Body of pancreas (tissue), 4 donors: ENCODE measurements at regions not wholly inside any gene's neighbourhood (a gene's known extent, or its start where the extent isn't known, plus 50 kb on each side); places are given as distances from the start of the nearest gene placed in this dataset.

Experiments
- ATAC-seq: fragments of 150-250 bp; one replicate; pipeline ENCODE4 v1.9.1; 2016
- DNase-seq, 4 donors: peaks; one replicate each; pipeline ENCODE4 v3.0.0-alpha.2; 2019
- H3K27ac ChIP-seq, 4 donors: fragments of 200-600 bp; sonication (generic); 1 replicate in 3 of 4; 2 replicates in 1 of 4; pipeline versions ENCODE4 v1.5.1 to v1.6.1; 2016 to 2019; ENCODE audit warnings: mild to moderate bottlenecking in 1 of 4, mixed read lengths in 1 of 4, moderate library complexity in 1 of 4
- H3K27me3 ChIP-seq, 2 donors: fragments of 200-600 bp; sonication (generic); one replicate each; pipeline ENCODE4 v1.6.0; 2016; ENCODE audit warnings: mild to moderate bottlenecking in 1 of 2
- H3K36me3 ChIP-seq, 2 donors: fragments of 200-600 bp; sonication (generic); replicated peaks in 1 of 2; 2 replicates each; pipeline ENCODE4 v1.5.1; 2016; ENCODE audit warnings: low read depth in 2 of 2; ENCODE audit not compliant: insufficient read depth in 1 of 2
- H3K4me1 ChIP-seq: fragments of 200-600 bp; sonication (generic); one replicate; pipeline ENCODE4 v1.6.0; 2016
- H3K4me3 ChIP-seq, 2 donors: fragments of 200-600 bp; sonication (generic); 1 replicate in 1 of 2; 2 replicates in 1 of 2; pipeline ENCODE4 v1.5.1; 2016 to 2019
- H3K9me3 ChIP-seq, 3 donors: fragments of 200-600 bp; sonication (generic); 1 replicate in 2 of 3; 2 replicates in 1 of 3; pipeline ENCODE4 v1.5.1; 2016
- POLR2A ChIP-seq, 3 donors: fragments of 450-650 bp; IDR thresholded peaks; one replicate each; pipeline ENCODE4 v1.6.1; 2016; ENCODE audit warnings: antibody characterized with exemption in 3 of 3, mild to moderate bottlenecking in 2 of 3
- WGBS, 2 donors: methylation state at CpG; one replicate each; pipeline ENCODE4 v1.1.5; 2017; 5-methylcytosine and 5-hydroxymethylcytosine counted together
- intact Hi-C: fragments of 100-400 bp; cut with DNase I; formaldehyde crosslinking; loops from one replicate; pipeline ENCODE4 v1.15.1; 2023
- TF ChIP-seq, protein P1 (sequence below), 7 experiments: fragments of 450-650 bp in 4 of 7; fragments of 200-600 bp in 3 of 7; sonication (generic) in 3 of 7; IDR thresholded peaks; one replicate each; pipeline ENCODE4 v1.5.1; 2016 to 2019; ENCODE audit warnings: antibody characterized with exemption in 7 of 7

DNA sequence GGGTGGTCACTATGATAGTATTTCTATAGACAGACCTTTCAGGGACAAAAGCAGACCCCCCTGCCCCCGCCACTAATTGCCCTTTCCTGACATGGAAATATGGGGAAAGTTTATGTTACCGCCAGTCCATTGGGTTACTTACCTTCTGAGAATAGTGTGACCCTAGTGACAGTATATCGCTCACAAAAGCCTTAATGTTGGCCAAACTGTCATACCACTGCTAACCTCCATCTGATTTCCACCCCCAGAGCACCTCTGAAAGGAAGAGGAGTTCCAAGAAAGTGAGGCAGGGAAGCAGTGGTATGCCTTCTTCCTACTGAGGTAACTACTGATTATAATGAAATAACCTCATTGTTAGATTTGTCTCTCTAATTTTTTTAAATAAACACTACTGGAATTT lies 67.5 kb upstream of the CCDC91 start:
- Histone ChIP-seq H3K27me3 (no peaks in the 10 kb centered on the region), H3K4me3 (no peak overlapping the region), H3K9me3 (no peaks in the 10 kb centered on the region), H3K36me3 (no peaks in the 10 kb centered on the region), H3K27ac (no peak overlapping the region), H3K4me1 (no peaks in the 10 kb centered on the region)
- DNase-seq (no peak), ATAC-seq (no peak)
- WGBS, 2 donors: 94 to 95% methylated on average over 3 of the region's 3 CpGs
- no peak for TF ChIP-seq POLR2A (IDR thresholded peaks at IDR 0.05)
- TF ChIP-seq, protein P1, sequence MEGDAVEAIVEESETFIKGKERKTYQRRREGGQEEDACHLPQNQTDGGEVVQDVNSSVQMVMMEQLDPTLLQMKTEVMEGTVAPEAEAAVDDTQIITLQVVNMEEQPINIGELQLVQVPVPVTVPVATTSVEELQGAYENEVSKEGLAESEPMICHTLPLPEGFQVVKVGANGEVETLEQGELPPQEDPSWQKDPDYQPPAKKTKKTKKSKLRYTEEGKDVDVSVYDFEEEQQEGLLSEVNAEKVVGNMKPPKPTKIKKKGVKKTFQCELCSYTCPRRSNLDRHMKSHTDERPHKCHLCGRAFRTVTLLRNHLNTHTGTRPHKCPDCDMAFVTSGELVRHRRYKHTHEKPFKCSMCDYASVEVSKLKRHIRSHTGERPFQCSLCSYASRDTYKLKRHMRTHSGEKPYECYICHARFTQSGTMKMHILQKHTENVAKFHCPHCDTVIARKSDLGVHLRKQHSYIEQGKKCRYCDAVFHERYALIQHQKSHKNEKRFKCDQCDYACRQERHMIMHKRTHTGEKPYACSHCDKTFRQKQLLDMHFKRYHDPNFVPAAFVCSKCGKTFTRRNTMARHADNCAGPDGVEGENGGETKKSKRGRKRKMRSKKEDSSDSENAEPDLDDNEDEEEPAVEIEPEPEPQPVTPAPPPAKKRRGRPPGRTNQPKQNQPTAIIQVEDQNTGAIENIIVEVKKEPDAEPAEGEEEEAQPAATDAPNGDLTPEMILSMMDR (IDR thresholded peaks at IDR 0.05): no peak
- intact Hi-C loops: no loop called here

DNA sequence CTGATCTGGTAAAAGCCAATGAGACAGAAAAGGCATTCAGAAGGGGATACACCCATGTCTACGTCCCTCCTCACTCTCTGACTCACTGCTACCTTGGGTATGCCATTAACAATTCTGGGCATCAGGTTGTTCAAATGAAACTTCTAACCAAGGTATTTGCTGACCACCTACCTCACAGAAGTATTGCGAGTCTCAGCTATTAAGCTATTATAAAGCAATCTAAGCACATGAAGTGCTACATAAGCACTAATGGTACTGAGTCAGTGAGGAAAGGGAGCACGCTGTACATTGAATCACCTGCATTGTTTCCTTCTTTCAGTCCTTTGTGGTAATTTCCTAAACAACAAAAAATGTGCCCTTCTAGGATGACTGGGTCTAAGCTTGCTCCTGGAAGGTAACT lies 62.8 kb upstream of the CCDC91 start:
- TF ChIP-seq POLR2A (IDR thresholded peaks at IDR 0.05): no peak
- TF ChIP-seq, protein P1 (IDR thresholded peaks at IDR 0.05): no peak
- H3K36me3 ChIP-seq: no peaks in the 10 kb centered on the region
- WGBS, 2 donors: 91 to 94% methylated on average over 3 of the region's 3 CpGs
- no peak overlapping the region for H3K4me3 ChIP-seq
- no peaks in the 10 kb centered on the region for H3K4me1 ChIP-seq
- ATAC-seq (no peak), DNase-seq (no peak)
- no peak overlapping the region for H3K27ac ChIP-seq
- H3K9me3 ChIP-seq: no peaks in the 10 kb centered on the region
- no peaks in the 10 kb centered on the region for H3K27me3 ChIP-seq
- intact Hi-C loops: no loop called here

DNA sequence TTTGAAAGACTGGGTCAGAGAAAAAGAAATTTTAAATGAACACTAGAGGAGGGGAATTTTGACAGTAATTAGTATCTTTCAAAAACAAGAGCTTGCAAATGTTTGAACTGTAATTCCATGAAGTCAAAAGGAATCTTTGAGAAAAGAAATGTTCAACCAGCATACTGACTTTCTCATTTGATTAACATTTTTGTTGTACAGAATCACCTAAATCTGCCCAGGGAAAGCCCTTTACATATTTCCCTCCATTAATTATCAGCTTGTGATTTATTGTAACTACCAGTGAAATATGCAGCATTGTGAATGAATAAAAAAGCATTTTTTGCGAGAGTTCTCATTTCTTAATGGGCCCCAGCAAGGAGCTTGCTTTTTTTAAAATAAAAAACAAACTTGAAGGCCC lies 61.2 kb upstream of the CCDC91 start:
- 94 to 97% methylated on average over 1 of the region's 1 CpG for WGBS, 2 donors
- intact Hi-C loops: no loop called here

DNA sequence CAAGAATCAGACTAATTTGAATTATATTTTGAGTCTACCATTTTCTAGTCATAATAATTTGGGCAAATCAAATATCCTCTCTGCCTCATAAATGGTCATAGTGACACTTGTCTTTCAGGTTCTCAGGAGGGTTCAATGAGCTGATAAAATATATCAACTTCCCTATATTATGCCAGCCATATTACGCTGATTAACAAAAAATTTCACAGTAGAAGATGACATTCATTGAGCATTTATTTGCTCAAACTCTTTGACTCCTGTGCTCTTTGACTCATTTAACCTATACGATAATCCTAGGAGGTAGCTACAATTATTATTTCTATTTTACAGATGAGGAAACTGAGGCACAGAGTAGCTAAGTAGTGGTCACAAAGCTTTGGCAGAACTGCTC lies 60.0 kb upstream of the CCDC91 start:
- Histone ChIP-seq H3K4me3 (no peak overlapping the region), H3K4me1 (no peaks in the 10 kb centered on the region), H3K27ac (no peak overlapping the region), H3K36me3 (no peaks in the 10 kb centered on the region), H3K9me3 (no peaks in the 10 kb centered on the region), H3K27me3 (no peaks in the 10 kb centered on the region)
- DNase-seq (no peak), ATAC-seq (no peak)
- intact Hi-C loops: no loop called here
- no peak for TF ChIP-seq POLR2A (IDR thresholded peaks at IDR 0.05)
- TF ChIP-seq, protein P1 (IDR thresholded peaks at IDR 0.05): no peak
- WGBS, 2 donors: 72 to 87% methylated on average over 2 of the region's 2 CpGs

More for the DNA sequence above, 61.2 kb upstream of the CCDC91 start:
- no peak for ATAC-seq
- Histone ChIP-seq H3K4me3 (no peak overlapping the region), H3K36me3 (no peaks in the 10 kb centered on the region), H3K9me3 (no peaks in the 10 kb centered on the region), H3K4me1 (no peaks in the 10 kb centered on the region), H3K27me3 (no peaks in the 10 kb centered on the region), H3K27ac (no peak overlapping the region)
- DNase-seq: no peak
- no peak for TF ChIP-seq POLR2A (IDR thresholded peaks at IDR 0.05)
- TF ChIP-seq, protein P1 (IDR thresholded peaks at IDR 0.05): no peak
